Right renal cortex interstitium (tissue), 3 donors: ENCODE measurements at regions not wholly inside any gene's neighbourhood (a gene's known extent, or its start where the extent isn't known, plus 50 kb on each side); places are given as distances from the start of the nearest gene placed in this dataset.
"Not testable (repeated sequence)": the region's sequence is repeated elsewhere in the genome, so short reads cannot be mapped to it uniquely, and the experiment has no call there.

Source experiments
- DNase-seq, 3 donors: peaks; one replicate each; pipeline ENCODE4 v3.0.0-alpha.2; 2013; ENCODE audit warnings: low read depth in 3 of 3, low spot score in 2 of 3

GRCh38 chr18:54433368-54433767 lies 75.7 kb downstream of the C18orf54 start:
- no peak for DNase-seq

- DNase-seq, result no peak
These were observed 76.2 kb downstream of the C18orf54 start for GRCh38 chr18:54433857-54434256.

GRCh38 chr18:54434453-54434852 lies 76.7 kb downstream of the C18orf54 start:
- no peak for DNase-seq

- no peak for DNase-seq
These were observed 78.8 kb downstream of the C18orf54 start for GRCh38 chr18:54436501-54436900.

DNA sequence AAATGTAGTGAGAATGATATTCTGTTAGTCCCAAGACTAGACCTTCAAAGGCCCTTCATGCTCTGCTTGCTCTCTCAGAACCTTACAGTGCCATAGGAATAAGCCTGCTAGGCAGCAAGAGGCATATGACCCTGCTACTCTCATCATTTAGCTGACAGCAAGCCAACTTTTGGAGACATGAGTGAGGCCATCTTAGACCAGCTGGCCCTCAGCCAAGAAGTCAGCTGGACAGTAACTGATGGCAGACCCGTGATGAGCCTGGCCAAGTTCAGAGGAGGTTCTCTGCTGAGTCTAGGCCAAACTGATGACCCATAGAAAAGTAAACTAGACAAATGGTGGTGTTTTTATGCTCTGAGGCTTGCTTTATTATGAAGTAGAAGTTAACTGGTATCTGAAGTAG lies 82.6 kb downstream of the C18orf54 start:
- DNase-seq, result no peak

DNA sequence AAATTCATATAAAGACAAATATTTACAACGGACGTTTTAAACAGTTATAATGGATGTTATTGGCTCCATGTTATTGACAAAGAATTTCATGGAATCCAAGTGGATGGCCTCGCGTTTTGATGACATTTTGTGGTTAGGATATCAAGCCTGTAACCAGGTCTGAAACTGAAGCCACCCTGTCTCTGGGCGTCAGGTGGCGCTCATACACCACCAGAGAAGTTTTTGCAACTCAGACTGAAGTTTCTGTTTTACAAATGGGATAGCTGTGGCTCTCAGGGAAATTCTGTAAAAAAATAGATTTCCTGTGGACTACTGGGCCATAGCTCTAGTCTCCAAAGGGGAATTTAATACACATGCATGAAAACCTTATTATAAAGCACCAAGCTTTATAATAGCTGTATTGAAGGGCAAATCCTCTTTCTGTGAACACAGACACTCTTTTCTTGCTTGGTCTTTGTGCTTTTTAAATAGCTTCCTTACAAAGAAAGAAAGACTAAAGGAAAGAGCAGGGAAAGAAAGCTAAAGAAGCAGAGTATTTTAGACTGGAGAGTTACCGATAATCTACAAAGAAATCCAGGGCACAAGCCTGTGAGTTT lies 86.7 kb downstream of the C18orf54 start:
- DNase-seq, result peak; percentile 45 to 53 (median 46)

GRCh38 chr18:54453996-54454395 lies 96.3 kb downstream of the C18orf54 start:
- no peak for DNase-seq

GRCh38 chr18:54465502-54465901 lies 107.8 kb downstream of the C18orf54 start:
- no peak for DNase-seq

- no peak for DNase-seq
These were observed 108.7 kb downstream of the C18orf54 start for GRCh38 chr18:54466248-54467005.

DNA sequence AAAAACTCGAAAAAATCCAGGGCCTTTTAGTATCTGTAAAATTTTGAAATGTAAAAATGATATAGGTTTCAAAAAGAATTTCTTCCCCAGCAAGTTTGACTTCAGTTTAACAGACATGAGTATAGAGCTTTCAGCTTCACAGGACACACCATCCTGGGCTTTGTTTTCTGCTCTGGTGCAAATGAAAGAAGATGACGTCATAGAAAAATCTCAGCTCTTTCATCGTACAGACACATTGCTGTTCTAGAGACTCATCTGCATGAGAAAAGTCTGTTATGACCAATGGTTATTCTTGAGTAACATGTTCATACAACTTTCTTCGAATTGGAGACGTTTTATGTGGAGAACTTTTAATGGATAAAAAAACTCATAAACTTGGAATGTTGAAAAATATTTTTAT lies 111.7 kb upstream of the DYNAP start:
- no peak for DNase-seq

- DNase-seq, result no peak
These were observed 110.4 kb upstream of the DYNAP start for GRCh38 chr18:54480616-54481015.

- DNase-seq, result not testable (repeated sequence)
These were observed 88.6 kb upstream of the DYNAP start for GRCh38 chr18:54502451-54502850.

- DNase-seq, result no peak
These were observed 87.7 kb upstream of the DYNAP start for GRCh38 chr18:54503131-54503894.

GRCh38 chr18:54506516-54507261 lies 84.4 kb upstream of the DYNAP start:
- DNase-seq, result no peak

- no peak for DNase-seq
These were observed 81.3 kb upstream of the DYNAP start for GRCh38 chr18:54509793-54510192.

DNA sequence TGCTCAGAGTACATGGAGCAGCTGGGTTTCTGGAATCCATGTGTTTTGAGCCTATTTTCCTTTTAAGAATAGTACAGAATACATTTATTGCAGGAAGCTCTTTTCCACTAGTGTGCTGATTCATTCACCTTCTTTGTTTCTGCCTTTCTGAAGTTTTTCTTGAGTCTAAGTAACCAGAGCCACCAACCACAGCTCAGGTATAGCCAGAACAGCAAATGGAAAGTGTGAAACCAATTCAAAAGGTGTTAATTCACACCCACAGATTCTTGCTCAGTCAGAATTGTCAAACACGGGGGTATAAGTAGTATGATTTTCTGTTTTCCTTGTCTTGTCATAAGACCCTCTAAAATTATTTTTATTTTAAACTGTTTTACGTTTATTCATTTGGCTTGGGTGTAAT lies 75.9 kb upstream of the DYNAP start:
- DNase-seq, result no peak

DNA sequence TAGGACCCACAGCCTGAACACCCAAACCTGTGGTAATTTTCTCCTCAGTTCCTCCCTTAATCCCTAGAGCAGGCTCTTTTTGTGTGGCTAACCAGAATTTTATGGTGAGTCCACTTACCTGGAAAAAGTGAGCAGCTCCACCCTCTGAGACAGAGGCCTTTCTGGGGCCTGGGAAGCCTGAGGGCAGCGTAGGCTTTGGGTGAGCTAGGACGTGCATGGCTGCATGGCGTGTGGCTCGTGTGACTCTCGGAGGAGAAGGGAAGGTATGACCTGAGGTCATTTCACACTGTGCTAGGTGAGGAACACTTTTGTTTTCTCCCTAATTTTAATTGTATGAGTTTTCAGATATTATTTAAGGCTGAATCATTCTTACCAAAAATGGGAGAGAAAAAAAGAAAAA lies 73.5 kb upstream of the DYNAP start:
- no peak for DNase-seq

DNA sequence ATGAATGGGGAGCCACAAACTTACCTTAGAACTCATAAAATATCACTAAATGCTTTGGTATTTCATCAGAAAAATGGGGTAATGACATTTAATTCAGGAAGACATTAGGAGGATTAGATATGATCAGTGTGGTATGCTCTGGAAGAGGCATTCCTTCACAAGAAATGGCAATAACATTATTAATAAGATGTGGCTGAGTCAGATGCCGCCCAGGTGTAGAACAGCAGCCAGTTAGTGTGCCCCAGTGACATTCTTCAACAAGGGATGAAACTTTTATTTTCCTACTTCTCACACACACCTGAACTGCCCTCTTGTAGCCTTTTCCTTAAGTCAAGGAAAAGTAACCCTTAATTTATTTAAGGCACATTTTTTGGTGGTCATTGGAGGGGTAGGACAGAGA lies 69.2 kb upstream of the DYNAP start:
- no peak for DNase-seq

GRCh38 chr18:54528942-54529376 lies 62.1 kb upstream of the DYNAP start:
- no peak for DNase-seq

- DNase-seq, result no peak
These were observed 61.6 kb upstream of the DYNAP start for GRCh38 chr18:54529444-54529843.

DNA sequence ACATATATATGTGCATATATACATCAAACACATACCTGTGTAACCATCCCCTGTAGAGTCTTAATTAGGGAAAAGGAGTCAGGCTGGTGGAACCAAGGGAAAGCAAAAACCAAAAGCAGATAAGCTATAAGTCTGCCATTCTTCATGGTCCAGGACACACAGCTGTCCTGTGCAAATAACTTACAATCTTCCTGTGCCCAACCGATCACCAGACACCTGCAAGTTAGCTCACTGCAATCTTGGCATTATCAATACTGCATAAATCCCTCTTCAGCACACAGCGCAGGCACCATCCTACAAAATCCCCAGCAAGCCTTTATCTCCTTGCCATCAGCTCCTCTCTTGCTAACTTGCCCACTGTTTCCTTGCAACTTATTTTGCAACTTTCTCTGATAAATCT lies 60.8 kb upstream of the DYNAP start:
- DNase-seq, result no peak
